22Rv1 (cell line): ENCODE measurements at regions not wholly inside any gene's neighbourhood (a gene's known extent, or its start where the extent isn't known, plus 50 kb on each side); places are given as distances from the start of the nearest gene placed in this dataset.

Source experiments
- ZFX ChIP-seq: fragments of 450-650 bp; IDR thresholded peaks from 2 replicates; pipeline ENCODE4 v1.6.1; 2017; ENCODE audit warnings: antibody characterized with exemption, borderline replicate concordance
- TF ChIP-seq, protein P1 (sequence below): fragments of 450-650 bp; IDR thresholded peaks from 2 replicates; pipeline ENCODE4 v1.5.1; 2017; ENCODE audit warnings: mild to moderate bottlenecking

- TF ChIP-seq, protein P1, sequence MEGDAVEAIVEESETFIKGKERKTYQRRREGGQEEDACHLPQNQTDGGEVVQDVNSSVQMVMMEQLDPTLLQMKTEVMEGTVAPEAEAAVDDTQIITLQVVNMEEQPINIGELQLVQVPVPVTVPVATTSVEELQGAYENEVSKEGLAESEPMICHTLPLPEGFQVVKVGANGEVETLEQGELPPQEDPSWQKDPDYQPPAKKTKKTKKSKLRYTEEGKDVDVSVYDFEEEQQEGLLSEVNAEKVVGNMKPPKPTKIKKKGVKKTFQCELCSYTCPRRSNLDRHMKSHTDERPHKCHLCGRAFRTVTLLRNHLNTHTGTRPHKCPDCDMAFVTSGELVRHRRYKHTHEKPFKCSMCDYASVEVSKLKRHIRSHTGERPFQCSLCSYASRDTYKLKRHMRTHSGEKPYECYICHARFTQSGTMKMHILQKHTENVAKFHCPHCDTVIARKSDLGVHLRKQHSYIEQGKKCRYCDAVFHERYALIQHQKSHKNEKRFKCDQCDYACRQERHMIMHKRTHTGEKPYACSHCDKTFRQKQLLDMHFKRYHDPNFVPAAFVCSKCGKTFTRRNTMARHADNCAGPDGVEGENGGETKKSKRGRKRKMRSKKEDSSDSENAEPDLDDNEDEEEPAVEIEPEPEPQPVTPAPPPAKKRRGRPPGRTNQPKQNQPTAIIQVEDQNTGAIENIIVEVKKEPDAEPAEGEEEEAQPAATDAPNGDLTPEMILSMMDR: no peak
- no peak for TF ChIP-seq ZFX
Observed at GRCh38 chr1:184843732-184844495, 89.3 kb upstream of the EDEM3 start.
